ENCODE measurements at regions not wholly inside any gene's neighbourhood (a gene's known extent, or its start where the extent isn't known, plus 50 kb on each side); places are given as distances from the start of the nearest gene placed in this dataset.

DNA sequence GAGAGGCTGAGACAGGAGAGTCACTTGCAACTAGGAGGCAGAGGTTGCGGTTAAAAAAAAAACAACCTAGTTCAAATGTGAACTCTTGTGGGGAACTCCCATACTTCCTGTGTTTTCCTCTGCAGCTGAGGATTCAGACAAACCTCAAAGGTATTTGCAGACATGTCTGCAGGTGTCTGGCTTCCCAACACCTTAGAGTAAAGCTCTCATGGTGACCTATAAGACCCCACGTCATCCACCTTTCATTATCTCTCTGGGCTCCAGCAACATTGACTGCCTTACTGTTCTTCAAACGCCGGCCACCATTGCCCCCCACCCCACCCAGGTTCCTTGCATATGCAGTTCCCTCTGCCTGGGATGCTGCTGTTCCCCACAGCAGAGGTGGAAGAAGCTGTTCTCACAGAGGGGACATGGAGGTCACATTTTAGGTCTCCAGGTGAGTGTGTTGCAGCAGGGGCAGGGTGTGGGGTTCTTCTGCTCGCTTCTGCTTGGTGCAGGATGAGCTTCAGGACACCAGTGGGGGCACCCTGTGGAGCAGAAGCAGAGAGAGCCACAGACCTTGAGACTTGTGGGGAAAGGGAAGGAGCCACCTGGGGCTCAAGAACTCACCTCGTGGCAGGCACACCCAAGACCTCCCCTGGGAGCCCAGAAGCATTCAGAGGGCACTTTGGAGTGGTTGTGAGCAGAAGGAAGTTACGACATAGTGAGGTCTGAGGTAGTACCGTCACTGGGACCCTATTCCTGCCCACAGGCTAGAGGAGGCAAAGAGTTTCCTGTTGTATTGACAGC, 203.2 kb downstream of the CSNK2A3 start:
- H3K4me3 ChIP-seq (ENCODE audit: low read depth, low read length): no peak overlapping the region
- TF ChIP-seq, protein P1, sequence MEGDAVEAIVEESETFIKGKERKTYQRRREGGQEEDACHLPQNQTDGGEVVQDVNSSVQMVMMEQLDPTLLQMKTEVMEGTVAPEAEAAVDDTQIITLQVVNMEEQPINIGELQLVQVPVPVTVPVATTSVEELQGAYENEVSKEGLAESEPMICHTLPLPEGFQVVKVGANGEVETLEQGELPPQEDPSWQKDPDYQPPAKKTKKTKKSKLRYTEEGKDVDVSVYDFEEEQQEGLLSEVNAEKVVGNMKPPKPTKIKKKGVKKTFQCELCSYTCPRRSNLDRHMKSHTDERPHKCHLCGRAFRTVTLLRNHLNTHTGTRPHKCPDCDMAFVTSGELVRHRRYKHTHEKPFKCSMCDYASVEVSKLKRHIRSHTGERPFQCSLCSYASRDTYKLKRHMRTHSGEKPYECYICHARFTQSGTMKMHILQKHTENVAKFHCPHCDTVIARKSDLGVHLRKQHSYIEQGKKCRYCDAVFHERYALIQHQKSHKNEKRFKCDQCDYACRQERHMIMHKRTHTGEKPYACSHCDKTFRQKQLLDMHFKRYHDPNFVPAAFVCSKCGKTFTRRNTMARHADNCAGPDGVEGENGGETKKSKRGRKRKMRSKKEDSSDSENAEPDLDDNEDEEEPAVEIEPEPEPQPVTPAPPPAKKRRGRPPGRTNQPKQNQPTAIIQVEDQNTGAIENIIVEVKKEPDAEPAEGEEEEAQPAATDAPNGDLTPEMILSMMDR (IDR thresholded peaks at IDR 0.05; ENCODE audit: low read depth, low read length): no peak

DNA sequence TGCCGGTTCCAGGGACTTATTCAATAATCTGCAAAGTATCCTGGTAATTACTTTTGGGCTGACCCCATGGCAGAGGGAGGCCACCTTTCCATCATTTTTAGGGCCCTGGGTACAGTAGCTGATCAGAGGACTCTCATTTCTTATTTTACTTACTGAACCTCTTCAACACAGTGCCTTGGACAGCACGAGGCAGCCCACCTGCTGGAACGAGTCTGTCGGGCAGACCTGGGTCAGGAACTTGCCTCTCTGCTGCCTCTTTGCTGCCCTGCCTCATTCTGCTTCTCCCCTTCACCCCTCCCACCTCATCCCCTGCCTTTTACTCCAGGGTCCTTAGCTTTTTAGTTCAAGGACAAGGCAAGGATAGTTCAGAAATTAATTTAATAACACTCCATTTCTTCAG, 204.5 kb downstream of the CSNK2A3 start:
- Histone ChIP-seq H3K9me3 (no peaks in the 10 kb centered on the region), H3K4me1 (no peaks in the 10 kb centered on the region), H3K36me3 (no peaks in the 10 kb centered on the region), H3K4me3 (ENCODE audit: low read depth, low read length) (no peak overlapping the region), H3K27me3 (no peaks in the 10 kb centered on the region)
- TF ChIP-seq, protein P1 (IDR thresholded peaks at IDR 0.05; ENCODE audit: low read depth, low read length): no peak
- DNase-seq: no peak

More for the DNA sequence above, 203.2 kb downstream of the CSNK2A3 start:
- Histone ChIP-seq H3K27me3 (no peaks in the 10 kb centered on the region), H3K9me3 (no peaks in the 10 kb centered on the region), H3K4me1 (no peaks in the 10 kb centered on the region), H3K36me3 (no peaks in the 10 kb centered on the region)
- DNase-seq: no peak

DNA sequence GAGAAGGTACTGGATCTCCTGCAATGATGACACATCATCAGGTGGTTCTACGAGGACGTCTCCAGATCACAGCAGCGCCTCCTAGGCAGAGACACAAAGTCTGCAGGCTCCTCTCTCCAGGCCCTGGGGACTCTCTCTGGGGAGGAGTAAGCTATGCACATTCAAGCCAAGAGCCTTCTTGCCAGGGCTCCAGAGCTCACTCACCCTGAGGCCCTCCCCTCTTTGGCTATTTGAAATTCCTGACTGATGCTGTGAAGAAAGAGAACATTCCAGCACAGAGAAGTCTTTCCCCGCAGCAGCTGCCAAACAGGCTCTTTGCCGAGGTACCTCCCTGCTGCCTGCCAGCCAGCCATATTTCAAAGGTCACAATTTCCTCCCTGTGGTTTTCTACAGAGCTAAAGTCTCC, 204.9 kb downstream of the CSNK2A3 start:
- DNase-seq: no peak
- Histone ChIP-seq H3K27me3 (no peaks in the 10 kb centered on the region), H3K4me1 (no peaks in the 10 kb centered on the region), H3K36me3 (no peaks in the 10 kb centered on the region), H3K4me3 (ENCODE audit: low read depth, low read length) (no peak overlapping the region), H3K9me3 (no peaks in the 10 kb centered on the region)
- TF ChIP-seq, protein P1 (IDR thresholded peaks at IDR 0.05; ENCODE audit: low read depth, low read length): no peak

DNA sequence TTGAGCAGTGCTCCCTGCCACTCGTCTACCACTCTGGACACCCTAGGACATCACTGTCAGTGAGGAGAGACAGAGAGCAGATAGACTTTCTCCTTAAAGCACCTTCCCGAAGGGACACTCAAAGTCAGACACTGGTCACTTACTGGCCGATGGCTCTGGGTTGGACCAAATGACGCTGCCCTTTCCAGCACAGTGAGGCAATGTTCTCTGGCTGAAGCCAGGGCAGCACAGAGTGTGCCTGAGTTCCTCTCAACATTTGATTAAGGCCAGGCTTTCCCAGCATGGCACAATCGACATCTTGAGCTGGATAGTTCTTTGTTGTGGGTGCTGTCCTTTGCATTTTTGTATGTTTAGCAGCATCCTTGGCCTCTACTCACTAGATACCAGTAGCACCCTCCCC, 206.2 kb downstream of the CSNK2A3 start:
- Histone ChIP-seq H3K4me1 (no peaks in the 10 kb centered on the region), H3K9me3 (no peaks in the 10 kb centered on the region), H3K36me3 (no peaks in the 10 kb centered on the region), H3K27me3 (no peaks in the 10 kb centered on the region), H3K4me3 (ENCODE audit: low read depth, low read length) (no peak overlapping the region)
- DNase-seq: no peak
- TF ChIP-seq, protein P1 (IDR thresholded peaks at IDR 0.05; ENCODE audit: low read depth, low read length): no peak

- Histone ChIP-seq H3K36me3 (no peaks in the 10 kb centered on the region), H3K4me1 (no peaks in the 10 kb centered on the region), H3K4me3 (ENCODE audit: low read depth, low read length) (no peak overlapping the region), H3K27me3 (no peaks in the 10 kb centered on the region), H3K9me3 (no peaks in the 10 kb centered on the region)
- DNase-seq: no peak
- TF ChIP-seq, protein P1 (IDR thresholded peaks at IDR 0.05; ENCODE audit: low read depth, low read length): no peak
Observed at GRCh38 chr11:11143849-11144248, 209.2 kb downstream of the CSNK2A3 start.

GRCh38 chr11:11142430-11142829, 210.6 kb downstream of the CSNK2A3 start:
- no peak for DNase-seq
- Histone ChIP-seq H3K36me3 (no peaks in the 10 kb centered on the region), H3K4me3 (ENCODE audit: low read depth, low read length) (no peak overlapping the region), H3K27me3 (no peaks in the 10 kb centered on the region), H3K9me3 (no peaks in the 10 kb centered on the region), H3K4me1 (no peaks in the 10 kb centered on the region)
- TF ChIP-seq, protein P1 (IDR thresholded peaks at IDR 0.05; ENCODE audit: low read depth, low read length): no peak
